ENCODE measurements at regions not wholly inside any gene's neighbourhood (a gene's known extent, or its start where the extent isn't known, plus 50 kb on each side); places are given as distances from the start of the nearest gene placed in this dataset.

DNA sequence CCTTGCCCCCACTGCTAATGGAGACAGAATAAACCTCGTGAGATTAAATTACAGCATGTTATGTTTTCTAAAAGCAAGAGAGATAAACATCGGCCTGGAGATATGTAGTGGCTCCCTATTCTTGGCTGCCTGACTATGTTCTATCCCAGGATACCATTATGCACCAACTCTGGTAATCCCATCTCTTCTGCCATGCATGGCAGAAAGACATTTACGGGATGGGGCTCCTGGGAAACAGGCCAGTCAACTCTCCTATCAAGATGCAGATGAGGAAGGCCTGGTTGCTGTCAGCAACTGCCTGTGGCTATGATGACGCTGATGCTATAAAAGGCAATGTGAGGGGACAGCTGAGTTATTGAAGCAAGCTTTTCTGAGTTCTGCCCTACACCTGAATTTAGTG lies 166.2 kb upstream of the VCX3A start:
- H3K4me3 ChIP-seq (ENCODE audit: control insufficient read depth in 2 of 3, extremely low read depth in 1 of 3, insufficient read depth in 2 of 3, low read depth in 1 of 3, low read length in 3 of 3) = no peak overlapping the region
- no peaks in the 10 kb centered on the region for H3K27me3 ChIP-seq (ENCODE audit: control insufficient read depth, extremely low read depth, insufficient read depth, low read length)
- H3K27ac ChIP-seq (ENCODE audit: control insufficient read depth, insufficient read depth, low read length) = no peak overlapping the region
- dilution Hi-C loops (cut with MboI; ENCODE audit: extremely low pct_ligation_motif_present, low sequenced_read_pairs) = no loop called here
- DNase-seq (ENCODE audit: low read depth, low spot score) = no peak
- no peak for FAIRE-seq
- no peaks in the 10 kb centered on the region for H3K79me2 ChIP-seq (ENCODE audit: control insufficient read depth, insufficient read depth, low read length)
- no peak for TF ChIP-seq EZH2 (IDR thresholded peaks at IDR 0.05; ENCODE audit: low read length)
- TF ChIP-seq, protein P1, sequence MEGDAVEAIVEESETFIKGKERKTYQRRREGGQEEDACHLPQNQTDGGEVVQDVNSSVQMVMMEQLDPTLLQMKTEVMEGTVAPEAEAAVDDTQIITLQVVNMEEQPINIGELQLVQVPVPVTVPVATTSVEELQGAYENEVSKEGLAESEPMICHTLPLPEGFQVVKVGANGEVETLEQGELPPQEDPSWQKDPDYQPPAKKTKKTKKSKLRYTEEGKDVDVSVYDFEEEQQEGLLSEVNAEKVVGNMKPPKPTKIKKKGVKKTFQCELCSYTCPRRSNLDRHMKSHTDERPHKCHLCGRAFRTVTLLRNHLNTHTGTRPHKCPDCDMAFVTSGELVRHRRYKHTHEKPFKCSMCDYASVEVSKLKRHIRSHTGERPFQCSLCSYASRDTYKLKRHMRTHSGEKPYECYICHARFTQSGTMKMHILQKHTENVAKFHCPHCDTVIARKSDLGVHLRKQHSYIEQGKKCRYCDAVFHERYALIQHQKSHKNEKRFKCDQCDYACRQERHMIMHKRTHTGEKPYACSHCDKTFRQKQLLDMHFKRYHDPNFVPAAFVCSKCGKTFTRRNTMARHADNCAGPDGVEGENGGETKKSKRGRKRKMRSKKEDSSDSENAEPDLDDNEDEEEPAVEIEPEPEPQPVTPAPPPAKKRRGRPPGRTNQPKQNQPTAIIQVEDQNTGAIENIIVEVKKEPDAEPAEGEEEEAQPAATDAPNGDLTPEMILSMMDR (optimal IDR thresholded peaks at IDR 0.05 in 1 of 3, IDR thresholded peaks at IDR 0.05 in 1 of 3, conservative IDR thresholded peaks at IDR 0.05 in 1 of 3; ENCODE audit: extremely low read depth in 1 of 3, insufficient read depth in 2 of 3, low read length in 3 of 3) = no peak
- no peaks in the 10 kb centered on the region for H3K36me3 ChIP-seq (ENCODE audit: control insufficient read depth in 2 of 2, extremely low read depth in 1 of 2, insufficient read depth in 2 of 2, low read length in 2 of 2)
- no peaks in the 10 kb centered on the region for H4K20me1 ChIP-seq (ENCODE audit: control insufficient read depth, extremely low read depth, insufficient read depth, low read length)
- H3K4me1 ChIP-seq (ENCODE audit: control insufficient read depth, extremely low read depth, insufficient read depth, low read length) = no peaks in the 10 kb centered on the region
- no peaks in the 10 kb centered on the region for H3K9me1 ChIP-seq (ENCODE audit: control insufficient read depth, extremely low read depth, insufficient read depth, low read length)
- H3K9ac ChIP-seq (ENCODE audit: control insufficient read depth, extremely low read depth, insufficient read depth, low read length) = no peak overlapping the region
- no peak overlapping the region for H2AFZ ChIP-seq (ENCODE audit: control insufficient read depth, low read length)
- no peak overlapping the region for H3K4me2 ChIP-seq (ENCODE audit: control insufficient read depth, extremely low read depth, insufficient read depth, low read depth, low read length)
- H3K9me3 ChIP-seq (ENCODE audit: control insufficient read depth, low read depth, low read length) = no peaks in the 10 kb centered on the region

DNA sequence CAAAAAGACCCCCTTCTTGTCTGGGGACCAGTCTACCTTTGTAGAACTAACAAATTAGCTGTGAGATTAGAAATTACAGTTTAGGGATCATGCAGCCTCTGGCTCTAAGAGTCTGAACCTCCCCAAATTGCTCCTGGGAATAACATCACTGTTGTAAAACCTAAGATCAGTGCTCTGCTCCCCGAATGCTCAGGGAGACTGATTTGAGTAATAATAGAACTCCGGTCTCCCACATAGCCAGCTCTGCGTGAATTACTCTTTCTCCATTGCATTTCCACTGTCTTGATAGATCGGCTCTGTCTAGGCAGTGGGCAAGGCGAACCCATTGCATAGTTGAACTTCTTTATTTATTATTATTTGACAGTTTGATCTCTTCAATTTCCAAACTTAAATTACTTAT lies 160.8 kb upstream of the VCX3A start:
- Histone ChIP-seq H3K4me2 (ENCODE audit: control insufficient read depth, extremely low read depth, insufficient read depth, low read depth, low read length) (no peak overlapping the region), H3K27ac (ENCODE audit: control insufficient read depth, insufficient read depth, low read length) (no peak overlapping the region), H3K79me2 (ENCODE audit: control insufficient read depth, insufficient read depth, low read length) (no peaks in the 10 kb centered on the region), H3K36me3 (ENCODE audit: control insufficient read depth in 2 of 2, extremely low read depth in 1 of 2, insufficient read depth in 2 of 2, low read length in 2 of 2) (no peaks in the 10 kb centered on the region), H3K9ac (ENCODE audit: control insufficient read depth, extremely low read depth, insufficient read depth, low read length) (no peak overlapping the region), H3K9me3 (ENCODE audit: control insufficient read depth, low read depth, low read length) (no peaks in the 10 kb centered on the region), H4K20me1 (ENCODE audit: control insufficient read depth, extremely low read depth, insufficient read depth, low read length) (no peaks in the 10 kb centered on the region), H3K4me3 (ENCODE audit: control insufficient read depth in 2 of 3, extremely low read depth in 1 of 3, insufficient read depth in 2 of 3, low read depth in 1 of 3, low read length in 3 of 3) (no peak overlapping the region), H3K9me1 (ENCODE audit: control insufficient read depth, extremely low read depth, insufficient read depth, low read length) (no peaks in the 10 kb centered on the region), H3K4me1 (ENCODE audit: control insufficient read depth, extremely low read depth, insufficient read depth, low read length) (no peaks in the 10 kb centered on the region), H3K27me3 (ENCODE audit: control insufficient read depth, extremely low read depth, insufficient read depth, low read length) (no peaks in the 10 kb centered on the region), H2AFZ (ENCODE audit: control insufficient read depth, low read length) (no peak overlapping the region)
- TF ChIP-seq EZH2 (IDR thresholded peaks at IDR 0.05; ENCODE audit: low read length) = no peak
- TF ChIP-seq, protein P1 (optimal IDR thresholded peaks at IDR 0.05 in 1 of 3, IDR thresholded peaks at IDR 0.05 in 1 of 3, conservative IDR thresholded peaks at IDR 0.05 in 1 of 3; ENCODE audit: extremely low read depth in 1 of 3, insufficient read depth in 2 of 3, low read length in 3 of 3) = no peak
- FAIRE-seq (no peak), DNase-seq (ENCODE audit: low read depth, low spot score) (no peak)
- dilution Hi-C loops (cut with MboI; ENCODE audit: extremely low pct_ligation_motif_present, low sequenced_read_pairs) = no loop called here

Measured in keratinocyte (primary cell).